ENCODE measurements at regions not wholly inside any gene's neighbourhood (a gene's known extent, or its start where the extent isn't known, plus 50 kb on each side); places are given as distances from the start of the nearest gene placed in this dataset.
"Not testable (repeated sequence)": the region's sequence is repeated elsewhere in the genome, so short reads cannot be mapped to it uniquely, and the experiment has no call there.

- intact Hi-C loops (cut with micrococcal nuclease; ENCODE audit: unreplicated experiment): no loop called here
- Histone ChIP-seq H2AFZ (no peak overlapping the region), H3K9me3 (ENCODE audit: insufficient read depth, low read depth) (no peaks in the 10 kb centered on the region), H3F3A (ENCODE audit: insufficient read depth, low read depth) (no peaks in the 10 kb centered on the region), H3K4me1 (replicated peaks; ENCODE audit: insufficient read depth) (no peaks in the 10 kb centered on the region), H3K27me3 (ENCODE audit: insufficient read depth, low read depth) (peaks cover 20% of the 10 kb centered on the region; the same call in 1 of the 2 replicates), H3K4me3 (no peak overlapping the region), H3K27ac (no peak overlapping the region), H3K4me2 (no peak overlapping the region), H4K20me1 (ENCODE audit: insufficient read depth) (no peaks in the 10 kb centered on the region), H3K9me2 (ENCODE audit: insufficient read depth) (no peaks in the 10 kb centered on the region), H3K79me2 (ENCODE audit: low read depth) (no peaks in the 10 kb centered on the region), H3K36me3 (ENCODE audit: low read depth) (no peaks in the 10 kb centered on the region)
- no TSS peak for BruUV-seq (replicated peaks)
- POLR2A ChIA-PET (ENCODE audit: unreplicated experiment): no interaction called here
- TF ChIP-seq, protein P1, sequence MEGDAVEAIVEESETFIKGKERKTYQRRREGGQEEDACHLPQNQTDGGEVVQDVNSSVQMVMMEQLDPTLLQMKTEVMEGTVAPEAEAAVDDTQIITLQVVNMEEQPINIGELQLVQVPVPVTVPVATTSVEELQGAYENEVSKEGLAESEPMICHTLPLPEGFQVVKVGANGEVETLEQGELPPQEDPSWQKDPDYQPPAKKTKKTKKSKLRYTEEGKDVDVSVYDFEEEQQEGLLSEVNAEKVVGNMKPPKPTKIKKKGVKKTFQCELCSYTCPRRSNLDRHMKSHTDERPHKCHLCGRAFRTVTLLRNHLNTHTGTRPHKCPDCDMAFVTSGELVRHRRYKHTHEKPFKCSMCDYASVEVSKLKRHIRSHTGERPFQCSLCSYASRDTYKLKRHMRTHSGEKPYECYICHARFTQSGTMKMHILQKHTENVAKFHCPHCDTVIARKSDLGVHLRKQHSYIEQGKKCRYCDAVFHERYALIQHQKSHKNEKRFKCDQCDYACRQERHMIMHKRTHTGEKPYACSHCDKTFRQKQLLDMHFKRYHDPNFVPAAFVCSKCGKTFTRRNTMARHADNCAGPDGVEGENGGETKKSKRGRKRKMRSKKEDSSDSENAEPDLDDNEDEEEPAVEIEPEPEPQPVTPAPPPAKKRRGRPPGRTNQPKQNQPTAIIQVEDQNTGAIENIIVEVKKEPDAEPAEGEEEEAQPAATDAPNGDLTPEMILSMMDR (conservative IDR thresholded peaks at IDR 0.05): no peak
- DNase-seq: no peak
- CTCF ChIA-PET: no interaction called here
These were observed 121.1 kb downstream of the NXPE2 start for GRCh38 chr11:114799476-114799875.

- no peaks in the 10 kb centered on the region for H3K4me1 ChIP-seq (replicated peaks; ENCODE audit: insufficient read depth)
- no peak overlapping the region for H3K4me2 ChIP-seq
- ChIA-PET POLR2A (ENCODE audit: unreplicated experiment) (no interaction called here), CTCF (no interaction called here)
- no peak overlapping the region for H3K4me3 ChIP-seq
- BruUV-seq (replicated peaks): no TSS peak
- no peak overlapping the region for H2AFZ ChIP-seq
- H3F3A ChIP-seq (ENCODE audit: insufficient read depth, low read depth): no peaks in the 10 kb centered on the region
- intact Hi-C loops (cut with micrococcal nuclease; ENCODE audit: unreplicated experiment): no loop called here
- H3K79me2 ChIP-seq (ENCODE audit: low read depth): no peaks in the 10 kb centered on the region
- peaks cover 20% of the 10 kb centered on the region; the same call in 1 of the 2 replicates for H3K27me3 ChIP-seq (ENCODE audit: insufficient read depth, low read depth)
- no peak overlapping the region for H3K27ac ChIP-seq
- no peak for TF ChIP-seq EZH2 (IDR thresholded peaks at IDR 0.05; ENCODE audit: low read depth)
- TF ChIP-seq, protein P1 (conservative IDR thresholded peaks at IDR 0.05): no peak
- no peak for DNase-seq
- no peaks in the 10 kb centered on the region for H4K20me1 ChIP-seq (ENCODE audit: insufficient read depth)
- H3K9me2 ChIP-seq (ENCODE audit: insufficient read depth): no peaks in the 10 kb centered on the region
- H3K36me3 ChIP-seq (ENCODE audit: low read depth): no peaks in the 10 kb centered on the region
- H3K9me3 ChIP-seq (ENCODE audit: insufficient read depth, low read depth): no peaks in the 10 kb centered on the region
These were observed 123.4 kb downstream of the NXPE2 start for GRCh38 chr11:114801773-114802172.

DNA sequence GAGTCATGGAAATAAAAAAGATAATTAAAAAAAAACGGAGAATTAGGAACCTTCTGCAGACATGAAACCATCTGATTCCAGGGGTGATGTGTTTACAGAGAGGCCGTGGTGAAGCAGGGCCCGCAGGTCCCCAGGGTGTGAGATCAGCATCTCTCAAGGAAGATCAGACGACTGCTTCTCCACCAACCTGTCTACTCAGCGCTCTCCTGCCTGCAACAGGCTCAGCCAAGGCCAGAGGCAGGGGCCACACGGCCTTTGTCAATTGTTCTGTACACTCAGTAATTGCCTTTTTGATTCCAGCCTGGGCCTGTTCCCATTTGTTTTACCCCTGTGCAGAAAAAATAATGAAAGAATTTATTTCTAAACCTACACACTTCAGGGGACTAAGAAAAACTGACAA is 124.6 kb downstream of the NXPE2 start:
- no peak for TF ChIP-seq EZH2 (IDR thresholded peaks at IDR 0.05; ENCODE audit: low read depth)
- TF ChIP-seq, protein P1 (conservative IDR thresholded peaks at IDR 0.05): no peak
- Histone ChIP-seq H3K4me2 (no peak overlapping the region), H3F3A (ENCODE audit: insufficient read depth, low read depth) (no peaks in the 10 kb centered on the region), H3K9me3 (ENCODE audit: insufficient read depth, low read depth) (no peaks in the 10 kb centered on the region), H3K36me3 (ENCODE audit: low read depth) (no peaks in the 10 kb centered on the region), H3K4me1 (replicated peaks; ENCODE audit: insufficient read depth) (no peaks in the 10 kb centered on the region), H3K9me2 (ENCODE audit: insufficient read depth) (no peaks in the 10 kb centered on the region), H2AFZ (no peak overlapping the region), H3K4me3 (no peak overlapping the region), H3K27me3 (ENCODE audit: insufficient read depth, low read depth) (peaks cover 20% of the 10 kb centered on the region; the same call in 1 of the 2 replicates), H3K79me2 (ENCODE audit: low read depth) (no peaks in the 10 kb centered on the region), H3K27ac (no peak overlapping the region), H4K20me1 (ENCODE audit: insufficient read depth) (no peaks in the 10 kb centered on the region)
- DNase-seq: no peak
- intact Hi-C loops (cut with micrococcal nuclease; ENCODE audit: unreplicated experiment): no loop called here
- ChIA-PET POLR2A (ENCODE audit: unreplicated experiment) (no interaction called here), CTCF (no interaction called here)
- no TSS peak for BruUV-seq (replicated peaks)

- H3K4me3 ChIP-seq; H3K27ac ChIP-seq; CTCF ChIA-PET; H3K9me3 ChIP-seq (ENCODE audit: insufficient read depth, low read depth); H3K9me2 ChIP-seq (ENCODE audit: insufficient read depth); H2AFZ ChIP-seq; H3K36me3 ChIP-seq (ENCODE audit: low read depth); intact Hi-C loops (cut with micrococcal nuclease; ENCODE audit: unreplicated experiment); H3K4me1 ChIP-seq (replicated peaks; ENCODE audit: insufficient read depth); H4K20me1 ChIP-seq (ENCODE audit: insufficient read depth); BruUV-seq (replicated peaks); H3K79me2 ChIP-seq (ENCODE audit: low read depth); H3K4me2 ChIP-seq; POLR2A ChIA-PET (ENCODE audit: unreplicated experiment); H3F3A ChIP-seq (ENCODE audit: insufficient read depth, low read depth); H3K27me3 ChIP-seq (ENCODE audit: insufficient read depth, low read depth); DNase-seq: not testable (repeated sequence)
These were observed 127.1 kb downstream of the NXPE2 start for GRCh38 chr11:114805431-114805830.

Measured in PC-9 (cell line).